Nephron progenitor cell (in vitro differentiated cells): ENCODE measurements at regions not wholly inside any gene's neighbourhood (a gene's known extent, or its start where the extent isn't known, plus 50 kb on each side); places are given as distances from the start of the nearest gene placed in this dataset.
A peak's percentile ranks its signal among the peaks of the same experiment; 100 is the strongest.
"Not testable (repeated sequence)": the region's sequence is repeated elsewhere in the genome, so short reads cannot be mapped to it uniquely, and the experiment has no call there.

Experiments used
- DNase-seq: peaks from one replicate; pipeline ENCODE4 v3.0.0; 2021
- H3K27ac Mint-ChIP-seq: 2 replicates; pipeline ENCODE4 v1.8.0; 2021; ENCODE audit warnings: mild to moderate bottlenecking, moderate library complexity, mixed read lengths
- H3K27me3 Mint-ChIP-seq: 2 replicates; pipeline ENCODE4 v1.8.0; 2021; ENCODE audit warnings: mild to moderate bottlenecking, low read depth, mixed read lengths; ENCODE audit not compliant: poor library complexity
- H3K36me3 Mint-ChIP-seq: 2 replicates; pipeline ENCODE4 v1.8.0; 2021; ENCODE audit warnings: low read depth, mixed read lengths
- H3K4me1 Mint-ChIP-seq: 2 replicates; pipeline ENCODE4 v1.8.0; 2021; ENCODE audit warnings: mixed read lengths
- H3K4me3 Mint-ChIP-seq: 2 replicates; pipeline ENCODE4 v1.8.0; 2021; ENCODE audit warnings: mild to moderate bottlenecking, moderate library complexity, mixed read lengths
- H3K9me3 Mint-ChIP-seq: 2 replicates; pipeline ENCODE4 v1.8.0; 2021; ENCODE audit warnings: mild to moderate bottlenecking, moderate library complexity, mixed read lengths
- CTCF ChIP-seq: fragments of 200-600 bp; sonication (generic); IDR thresholded peaks from 2 replicates; pipeline ENCODE4 v1.5.0; 2021; ENCODE audit warnings: antibody characterized with exemption

DNA sequence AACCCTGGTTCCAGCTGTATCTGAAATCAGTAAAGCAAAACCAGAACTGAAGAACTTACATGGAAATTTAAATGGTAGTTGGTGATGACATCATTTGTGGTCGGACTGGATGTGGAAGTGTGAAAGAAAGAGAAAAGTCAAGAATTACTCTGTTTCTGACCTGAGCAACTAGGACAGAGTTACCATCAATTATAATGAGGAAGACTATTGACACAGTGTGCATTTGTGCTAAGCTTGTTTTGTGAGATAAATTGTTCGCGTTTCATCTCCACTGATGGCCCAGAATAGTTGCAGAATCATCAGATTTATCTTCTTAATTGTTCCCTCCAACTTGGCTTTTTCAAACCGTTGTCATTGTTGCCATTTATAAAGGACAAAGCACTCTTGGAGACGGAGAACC is 410.6 kb upstream of the DEPDC1 start:
- no peak overlapping the region for H3K4me3 Mint-ChIP-seq
- TF ChIP-seq CTCF, result no peak
- no peak for DNase-seq
- H3K27me3 Mint-ChIP-seq, result no peaks in the 10 kb centered on the region
- H3K9me3 Mint-ChIP-seq, result peaks cover 23% of the 10 kb centered on the region
- peaks cover 5% of the 10 kb centered on the region for H3K4me1 Mint-ChIP-seq
- H3K36me3 Mint-ChIP-seq, result peaks cover 14% of the 10 kb centered on the region
- H3K27ac Mint-ChIP-seq, result no peak overlapping the region

- H3K4me1 Mint-ChIP-seq, result peaks cover 5% of the 10 kb centered on the region
- H3K36me3 Mint-ChIP-seq, result peaks cover 14% of the 10 kb centered on the region
- no peak for TF ChIP-seq CTCF
- H3K9me3 Mint-ChIP-seq, result peaks cover 25% of the 10 kb centered on the region
- H3K27ac Mint-ChIP-seq, result no peak overlapping the region
- no peaks in the 10 kb centered on the region for H3K27me3 Mint-ChIP-seq
- no peak for DNase-seq
- no peak overlapping the region for H3K4me3 Mint-ChIP-seq
Measured at GRCh38 chr1:68908316-68908715, 411.4 kb upstream of the DEPDC1 start.

- no peak for TF ChIP-seq CTCF
- Mint-ChIP-seq H3K4me3 (no peak overlapping the region), H3K36me3 (no peaks in the 10 kb centered on the region), H3K4me1 (peaks cover 17% of the 10 kb centered on the region), H3K9me3 (peaks cover 6% of the 10 kb centered on the region), H3K27me3 (no peaks in the 10 kb centered on the region), H3K27ac (peak overlapping the region; percentile 56)
- DNase-seq, result no peak
Measured at GRCh38 chr1:68916221-68916902, 419.5 kb upstream of the DEPDC1 start.

DNA sequence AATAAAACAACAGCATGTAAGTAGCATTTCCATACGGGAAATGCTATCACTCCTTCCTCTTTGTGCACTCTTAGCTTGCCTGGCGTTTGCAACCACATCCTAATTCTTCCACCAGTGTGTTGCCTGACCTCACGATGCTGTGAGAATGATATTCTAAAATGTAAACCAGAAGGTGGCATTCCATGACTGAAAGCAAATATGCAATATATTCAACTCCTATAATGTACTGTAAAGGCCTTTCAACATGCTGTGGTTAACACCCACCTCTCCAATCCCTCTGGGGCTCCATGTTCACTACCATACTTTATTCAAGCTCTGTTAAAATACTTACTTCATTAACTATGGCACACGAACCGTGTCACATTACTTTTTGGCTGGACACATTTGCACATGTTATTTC is 420.6 kb upstream of the DEPDC1 start:
- TF ChIP-seq CTCF, result no peak
- DNase-seq, result no peak
- Mint-ChIP-seq H3K4me3 (no peak overlapping the region), H3K27me3 (no peaks in the 10 kb centered on the region), H3K4me1 (peaks cover 17% of the 10 kb centered on the region), H3K36me3 (no peaks in the 10 kb centered on the region), H3K27ac (no peak overlapping the region), H3K9me3 (peaks cover 2% of the 10 kb centered on the region)

- TF ChIP-seq CTCF, result no peak
- Mint-ChIP-seq H3K4me3 (no peak overlapping the region), H3K27ac (no peak overlapping the region), H3K9me3 (peaks cover 10% of the 10 kb centered on the region), H3K36me3 (peaks cover 10% of the 10 kb centered on the region), H3K27me3 (no peaks in the 10 kb centered on the region), H3K4me1 (peaks cover 17% of the 10 kb centered on the region)
- DNase-seq, result no peak
Measured at GRCh38 chr1:68918563-68918962, 421.7 kb upstream of the DEPDC1 start.

DNA sequence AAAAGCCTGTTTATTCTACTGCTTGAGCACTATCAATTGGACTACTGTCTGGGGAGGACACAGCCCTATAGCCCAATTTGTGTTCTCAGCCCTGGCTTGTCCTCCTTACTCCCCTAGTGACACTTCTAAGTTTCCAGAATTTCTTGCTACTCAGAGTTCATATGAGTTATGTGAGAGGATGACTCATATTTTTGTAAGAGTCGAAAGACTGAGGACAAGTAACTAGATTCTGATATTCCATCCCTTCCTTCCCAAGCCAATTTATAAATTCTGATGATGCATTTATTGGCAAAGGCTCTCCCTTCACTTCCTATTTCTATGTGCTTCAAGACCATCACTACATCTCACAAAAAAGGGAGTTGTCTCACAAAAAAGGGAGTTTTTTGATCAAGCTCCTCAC is 422.2 kb upstream of the DEPDC1 start:
- TF ChIP-seq CTCF, result no peak
- Mint-ChIP-seq H3K4me1 (peaks cover 17% of the 10 kb centered on the region), H3K27me3 (no peaks in the 10 kb centered on the region), H3K9me3 (peaks cover 10% of the 10 kb centered on the region), H3K36me3 (peaks cover 10% of the 10 kb centered on the region), H3K27ac (no peak overlapping the region), H3K4me3 (no peak overlapping the region)
- no peak for DNase-seq

DNA sequence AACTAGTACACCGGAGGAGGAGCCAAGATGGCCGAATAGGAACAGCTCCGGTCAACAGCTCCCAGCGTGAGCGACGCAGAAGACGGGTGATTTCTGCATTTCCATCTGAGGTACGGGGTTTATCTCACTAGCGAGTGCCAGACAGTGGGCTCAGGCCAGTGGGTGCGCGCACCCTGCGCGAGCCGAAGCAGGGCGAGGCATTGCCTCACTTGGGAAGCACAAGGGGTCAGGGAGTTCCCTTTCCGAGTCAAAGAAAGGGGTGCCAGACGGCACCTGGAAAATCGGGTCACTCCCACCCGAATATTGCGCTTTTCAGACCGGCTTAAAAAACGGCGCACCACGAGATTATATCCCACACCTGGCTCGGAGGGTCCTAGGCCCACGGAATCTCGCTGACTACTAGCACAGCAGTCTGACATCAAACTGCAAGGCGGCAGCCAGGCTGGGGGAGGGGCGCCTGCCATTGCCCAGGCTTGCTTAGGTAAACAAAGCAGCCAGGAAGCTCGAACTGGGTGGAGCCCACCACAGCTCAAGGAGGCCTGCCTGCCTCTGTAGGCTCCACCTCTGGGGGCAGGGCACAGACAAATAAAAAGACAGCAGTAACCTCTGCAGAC is 426.7 kb upstream of the DEPDC1 start:
- H3K27ac Mint-ChIP-seq, DNase-seq, H3K4me1 Mint-ChIP-seq, H3K36me3 Mint-ChIP-seq, H3K4me3 Mint-ChIP-seq, H3K27me3 Mint-ChIP-seq: not testable (repeated sequence)
- H3K9me3 Mint-ChIP-seq, result peaks cover 23% of the 10 kb centered on the region
